Activated CD4-positive, CD25-positive, alpha-beta regulatory T cell (primary cell): ENCODE measurements at regions not wholly inside any gene's neighbourhood (a gene's known extent, or its start where the extent isn't known, plus 50 kb on each side); places are given as distances from the start of the nearest gene placed in this dataset.

ENCODE experiments used
- DNase-seq, 4 experiments: peaks; one replicate each; lab custom pipeline; 2025; lab: John Stamatoyannopoulos, UW

DNA sequence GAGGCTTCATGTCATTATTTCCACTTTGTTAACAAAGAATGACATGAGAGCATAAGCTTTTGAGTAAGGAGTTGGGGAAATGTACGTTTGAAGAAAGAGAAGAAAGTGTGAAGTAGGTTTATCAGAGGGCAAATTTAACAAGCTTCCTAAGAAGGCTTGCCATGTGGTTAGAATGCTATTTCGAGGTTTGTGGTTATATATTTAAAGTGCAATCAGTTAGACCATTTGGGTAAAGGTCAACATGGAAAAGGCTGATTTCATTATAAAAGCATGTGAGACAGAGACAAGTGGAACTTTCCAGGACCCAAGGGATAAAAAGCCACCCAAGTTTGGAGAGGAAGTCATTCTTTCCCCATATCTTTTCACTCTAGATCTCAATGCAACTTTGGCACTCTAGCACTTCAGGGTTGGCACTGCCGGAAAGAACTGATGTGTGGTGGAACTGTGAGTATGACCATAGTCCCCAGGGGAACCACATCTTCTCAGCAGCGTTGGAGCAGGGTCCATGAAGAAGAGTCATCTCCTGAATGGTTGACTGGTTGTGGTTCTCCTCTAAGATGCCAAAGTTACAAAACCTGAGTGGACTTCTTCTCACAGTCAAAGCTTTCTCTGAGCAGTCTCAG, 529.9 kb downstream of the MID1IP1 start:
- DNase-seq = no peak

- DNase-seq = no peak
These were observed 532.2 kb downstream of the MID1IP1 start for GRCh38 chrX:39333451-39333850.

DNA sequence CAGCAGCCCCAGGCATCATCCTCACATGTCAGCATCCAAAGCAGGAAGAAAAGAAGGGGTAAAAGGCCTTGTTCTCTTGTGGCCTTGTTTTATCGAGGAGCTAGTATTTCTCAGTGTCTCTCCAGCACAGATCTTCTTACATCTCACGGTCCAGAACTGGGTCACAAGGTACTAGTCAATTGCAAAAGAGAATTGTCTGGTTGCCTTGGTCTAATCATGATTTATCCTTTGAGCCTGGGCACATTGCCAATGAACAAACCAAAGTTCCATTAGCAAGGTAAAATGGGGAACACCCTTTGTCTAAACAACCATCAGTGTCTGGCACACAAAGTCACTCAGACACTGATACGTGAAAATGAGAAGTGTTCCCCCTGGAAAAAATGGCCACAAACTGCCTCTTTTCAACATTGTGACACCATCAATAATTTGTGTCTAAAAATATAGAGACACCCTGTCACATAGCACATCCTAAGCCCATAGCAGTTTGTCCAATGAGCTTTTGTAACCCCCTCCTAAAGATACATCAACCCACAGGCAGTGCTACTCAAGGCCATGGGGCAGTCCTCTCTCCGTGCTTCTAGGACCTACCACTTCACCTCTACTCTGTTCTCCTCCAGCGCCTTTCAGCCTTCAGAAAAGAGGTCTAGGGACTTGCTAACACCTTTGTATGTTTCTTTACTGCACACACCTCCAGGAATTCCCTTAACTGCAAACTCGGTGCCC, 534.4 kb downstream of the MID1IP1 start:
- DNase-seq = no peak

GRCh38 chrX:39336671-39337311, 535.5 kb downstream of the MID1IP1 start:
- peak in 1 of 4 experiments; percentile 1 for DNase-seq

DNA sequence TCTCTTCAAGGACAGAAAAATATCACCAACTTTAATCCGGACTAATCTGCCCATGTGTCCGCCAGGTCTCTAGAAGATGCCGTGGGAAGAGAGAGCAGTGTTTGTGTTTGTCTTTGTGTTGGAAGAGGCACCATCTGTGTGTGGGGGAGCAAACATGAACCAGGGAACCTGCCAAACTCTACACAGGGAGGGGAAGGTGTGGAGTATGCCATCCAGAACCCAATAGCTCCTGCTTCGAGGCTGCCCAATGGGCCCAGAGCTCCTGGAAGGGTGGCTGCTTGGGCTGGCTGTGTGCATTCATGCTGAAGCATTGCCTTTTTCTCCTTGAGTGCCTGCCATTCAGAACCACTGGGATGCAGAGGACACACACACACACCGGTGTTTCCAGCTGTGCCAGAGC, 536.2 kb downstream of the MID1IP1 start:
- no peak for DNase-seq

DNA sequence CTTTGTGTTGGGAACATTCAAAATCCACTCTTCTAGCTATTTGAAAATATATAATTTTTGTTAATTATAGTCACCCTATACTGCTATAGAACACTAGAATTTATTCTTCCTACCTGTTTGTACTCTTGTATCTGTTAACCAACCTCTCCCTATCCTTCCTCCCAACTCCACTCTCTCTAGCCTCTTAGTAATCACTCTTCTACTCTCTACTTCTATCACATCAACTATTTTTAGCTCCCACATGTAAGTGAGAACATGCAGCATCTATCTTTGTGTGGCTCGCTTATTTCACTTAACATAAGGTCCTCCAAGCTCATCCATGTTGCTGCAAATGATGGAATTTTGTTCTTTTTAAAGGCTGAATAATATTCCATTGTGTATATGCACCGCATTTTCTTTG, 537.3 kb downstream of the MID1IP1 start:
- DNase-seq = no peak

DNA sequence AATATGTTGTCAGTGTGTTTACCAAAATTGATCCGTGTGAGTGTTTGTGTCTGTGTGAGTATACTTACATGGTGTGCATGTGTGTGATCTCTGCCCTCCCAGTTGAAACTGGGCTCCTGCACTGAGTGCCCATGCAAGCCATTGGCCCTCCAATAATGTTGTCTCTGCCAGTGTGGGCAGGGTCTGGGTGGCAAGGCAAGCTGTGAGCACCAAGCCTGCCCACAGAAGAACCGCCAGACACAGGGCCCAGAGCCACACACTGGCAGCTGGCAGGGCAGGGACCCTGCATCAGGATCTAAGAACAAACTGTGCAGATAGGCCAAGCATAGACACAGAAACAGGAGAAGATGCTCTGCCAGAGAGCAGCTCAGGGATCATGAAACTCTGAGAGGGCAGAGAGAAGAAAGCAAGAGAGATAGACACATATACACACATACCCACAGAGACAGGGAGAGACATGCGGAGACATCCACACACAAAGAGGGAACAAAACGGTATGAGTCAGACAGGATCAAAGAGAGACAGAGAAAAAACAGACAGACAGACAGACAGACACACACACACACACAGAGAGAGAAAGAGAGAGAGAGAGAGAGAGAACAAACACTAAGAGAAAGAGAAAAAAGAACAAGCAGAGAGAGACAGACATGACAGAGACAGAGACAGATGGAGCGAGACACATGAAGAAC, 555.0 kb downstream of the MID1IP1 start:
- no peak for DNase-seq

- no peak for DNase-seq
These were observed 558.8 kb downstream of the MID1IP1 start for GRCh38 chrX:39360101-39360500.

DNA sequence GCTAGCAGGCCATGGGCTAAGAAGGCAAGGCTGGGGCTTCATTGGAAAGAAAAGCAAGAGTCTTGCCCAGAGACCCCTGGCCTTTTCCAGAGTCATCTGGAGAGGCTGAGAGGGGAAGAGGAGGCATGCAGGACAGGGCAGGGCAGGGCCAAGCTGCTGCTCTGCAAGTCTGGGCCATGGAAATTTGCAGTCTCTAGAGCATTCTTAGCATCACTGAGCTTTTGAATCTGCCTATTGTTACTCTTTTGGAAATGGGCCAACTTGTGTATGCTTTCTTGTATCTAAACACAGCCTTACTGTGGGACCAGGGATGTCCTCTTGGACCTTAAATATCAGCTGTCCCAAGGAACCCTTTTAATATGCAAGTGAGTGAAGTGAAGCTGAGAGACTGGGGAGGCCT, 560.5 kb downstream of the MID1IP1 start:
- DNase-seq = no peak

DNA sequence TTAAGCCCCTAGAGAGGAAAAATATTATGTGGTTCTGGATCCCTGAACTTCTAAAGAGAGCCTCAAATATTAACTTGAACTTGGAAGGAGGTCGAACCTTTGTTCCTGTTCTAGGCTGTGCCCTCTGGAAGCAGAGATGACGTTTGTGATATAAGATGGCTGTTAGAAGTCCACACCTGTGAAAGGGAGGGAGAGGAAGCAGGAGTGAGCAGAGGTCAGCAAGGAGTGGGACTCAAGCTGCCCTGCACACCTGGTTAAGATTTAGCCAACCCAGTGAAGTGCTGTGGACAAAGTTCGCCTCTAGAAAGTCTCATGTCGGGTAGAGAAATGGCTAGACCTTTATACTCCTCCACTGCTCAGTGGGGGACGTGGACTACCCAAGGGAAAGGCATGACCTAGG, 566.2 kb downstream of the MID1IP1 start:
- DNase-seq = no peak

- no peak for DNase-seq
These were observed 570.9 kb downstream of the MID1IP1 start for GRCh38 chrX:39372115-39372514.

- no peak for DNase-seq
These were observed 575.9 kb downstream of the MID1IP1 start for GRCh38 chrX:39377157-39377556.

- DNase-seq = no peak
These were observed 576.5 kb downstream of the MID1IP1 start for GRCh38 chrX:39377773-39378172.

DNA sequence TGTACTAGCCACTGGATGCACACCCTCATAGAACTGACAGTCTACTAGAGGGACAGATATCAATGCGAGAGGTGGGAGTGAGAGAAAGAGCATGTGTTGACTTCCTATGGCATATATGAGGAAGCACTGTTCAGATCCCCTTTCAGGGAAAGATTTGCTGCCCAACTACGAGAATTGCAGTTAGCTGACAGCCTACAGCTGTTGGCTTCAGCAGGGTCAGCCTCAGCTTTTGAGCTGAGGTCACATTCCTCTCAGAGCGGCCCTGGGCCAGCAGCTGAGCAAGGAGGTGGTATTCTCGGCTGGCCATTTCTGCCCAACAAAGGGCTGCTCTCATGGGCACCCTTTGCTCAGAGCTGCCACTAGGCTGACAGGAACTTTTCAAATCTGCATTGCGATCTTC, 580.2 kb downstream of the MID1IP1 start:
- no peak for DNase-seq

DNA sequence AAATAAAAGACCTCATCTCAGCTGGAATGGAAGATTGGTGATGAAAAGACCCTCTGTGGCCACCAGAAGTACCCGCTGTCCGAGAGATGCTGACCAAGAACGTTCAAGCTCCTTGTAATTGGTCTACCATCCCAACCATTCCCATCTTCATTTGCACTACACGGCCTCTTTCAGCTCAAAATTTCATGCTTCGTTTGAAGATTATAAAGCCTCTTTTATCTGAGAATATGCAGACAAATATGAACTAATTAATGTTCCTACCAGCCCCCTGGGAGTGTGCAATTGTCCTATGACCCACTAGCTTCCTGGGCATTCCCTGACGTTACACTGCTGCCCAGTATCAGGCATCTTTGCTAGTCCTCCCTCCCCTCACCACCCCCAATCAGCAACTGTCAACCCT, 583.7 kb downstream of the MID1IP1 start:
- no peak for DNase-seq

DNA sequence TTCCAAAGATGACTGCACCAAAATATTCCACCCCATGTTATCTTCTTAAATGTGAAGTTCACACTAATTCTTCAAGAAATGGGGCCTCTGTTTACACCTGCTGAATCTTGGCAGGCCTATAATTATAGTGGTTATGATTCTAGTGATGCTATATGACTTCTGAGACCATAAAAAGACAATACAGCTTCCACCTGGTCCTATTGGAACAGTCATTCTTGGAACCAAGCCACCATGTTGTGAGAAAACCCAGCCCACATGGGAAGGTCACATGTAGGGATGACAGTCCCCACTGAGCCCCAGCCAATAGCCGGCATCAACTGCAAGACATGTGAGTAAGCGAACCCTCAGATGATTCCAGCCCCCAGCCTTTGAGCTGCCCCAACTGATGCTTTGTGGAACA, 587.5 kb downstream of the MID1IP1 start:
- no peak for DNase-seq

- no peak for DNase-seq
These were observed 595.2 kb downstream of the MID1IP1 start for GRCh38 chrX:39396358-39396995.

DNA sequence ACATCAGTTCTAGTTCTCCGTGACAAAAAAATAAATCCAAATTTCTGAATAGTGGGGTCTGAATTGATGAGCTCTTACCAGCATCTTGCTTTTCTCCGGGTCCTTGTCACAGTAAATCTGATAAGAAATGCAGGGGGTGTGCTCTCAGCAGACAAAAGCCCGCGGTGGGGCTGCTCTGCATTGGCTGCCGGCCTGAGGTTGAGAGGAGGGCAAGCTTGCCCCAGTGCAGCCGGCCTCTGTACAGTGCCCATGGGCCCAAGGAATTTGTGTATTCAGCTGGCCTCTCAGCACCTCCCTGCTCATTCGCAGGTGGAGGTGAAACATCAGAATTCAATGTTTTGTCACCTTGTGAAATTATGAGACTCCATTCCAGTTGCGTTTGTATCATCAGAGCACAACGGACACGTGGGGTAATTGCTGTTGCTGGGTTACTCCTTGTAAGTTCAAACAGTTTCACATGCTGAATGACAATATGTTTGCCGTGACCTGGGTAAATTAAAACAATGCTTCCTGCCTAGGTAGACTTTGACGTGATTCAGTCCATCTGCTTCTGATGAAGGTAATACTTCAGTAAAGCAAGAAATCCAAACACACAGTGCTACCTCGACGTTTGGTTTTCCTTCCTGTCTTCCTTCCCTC, 596.4 kb downstream of the MID1IP1 start:
- no peak for DNase-seq

- DNase-seq = no peak
These were observed 597.1 kb downstream of the MID1IP1 start for GRCh38 chrX:39398215-39398962.

GRCh38 chrX:39398963-39399261, 597.7 kb downstream of the MID1IP1 start:
- no peak for DNase-seq

- no peak for DNase-seq
These were observed 598.1 kb downstream of the MID1IP1 start for GRCh38 chrX:39399387-39399786.
